GM23338 (cell line): ENCODE measurements at regions not wholly inside any gene's neighbourhood (a gene's known extent, or its start where the extent isn't known, plus 50 kb on each side); places are given as distances from the start of the nearest gene placed in this dataset.

Experiments
- ATAC-seq: fragments of 200-7000 bp; cut with Tn5 transposase; 3 replicates; pipeline ENCODE4 v1.9.1; 2020
- DNase-seq: peaks from one replicate; pipeline ENCODE4 v3.0.0-alpha.2; 2015; ENCODE audit warnings: low spot score
- H2AFZ ChIP-seq: fragments of 200-600 bp; sonication (generic); 2 replicates; pipeline ENCODE4 v1.8.0; 2016; ENCODE audit warnings: antibody characterized with exemption, mild to moderate bottlenecking, moderate library complexity
- H3F3A ChIP-seq: fragments of 200-600 bp; sonication (generic); replicated peaks from 2 replicates; pipeline ENCODE4 v1.8.0; 2017; ENCODE audit warnings: antibody characterized with exemption, mixed run types, low read depth
- H3K27ac ChIP-seq: fragments of 200-600 bp; sonication (generic); 2 replicates; pipeline ENCODE4 v1.6.1; 2016; ENCODE audit warnings: low read depth
- H3K27me3 ChIP-seq: fragments of 200-600 bp; sonication (generic); 2 replicates; pipeline ENCODE4 v1.8.0; 2016; ENCODE audit warnings: mild to moderate bottlenecking, mixed run types, moderate library complexity; ENCODE audit not compliant: insufficient read depth
- H3K36me3 ChIP-seq: fragments of 200-600 bp; sonication (generic); 2 replicates; pipeline ENCODE4 v1.8.0; 2016; ENCODE audit warnings: mild to moderate bottlenecking; ENCODE audit not compliant: insufficient read depth
- H3K4me1 ChIP-seq: fragments of 200-600 bp; sonication (generic); 2 replicates; pipeline ENCODE4 v1.8.0; 2016; ENCODE audit warnings: mild to moderate bottlenecking, moderate library complexity; ENCODE audit not compliant: insufficient read depth
- H3K4me2 ChIP-seq: fragments of 200-600 bp; sonication (generic); 2 replicates; pipeline ENCODE4 v1.7.1; 2017; ENCODE audit warnings: mixed run types
- H3K4me3 ChIP-seq: fragments of 200-600 bp; sonication (generic); 2 replicates; pipeline ENCODE4 v1.6.1; 2016; ENCODE audit warnings: mixed run types
- H3K79me2 ChIP-seq: fragments of 200-600 bp; sonication (generic); replicated peaks from 2 replicates; pipeline ENCODE4 v1.8.0; 2017; ENCODE audit warnings: mild to moderate bottlenecking; ENCODE audit not compliant: insufficient read depth
- H3K9me2 ChIP-seq: fragments of 200-600 bp; sonication (generic); 2 replicates; pipeline ENCODE4 v1.8.0; 2017; ENCODE audit not compliant: insufficient read depth
- H4K20me1 ChIP-seq: fragments of 200-600 bp; sonication (generic); replicated peaks from 2 replicates; pipeline ENCODE4 v1.8.0; 2017; ENCODE audit warnings: mild to moderate bottlenecking; ENCODE audit not compliant: insufficient read depth
- H3K27ac Mint-ChIP-seq: 2 replicates; pipeline ENCODE4 v1.8.0; 2020; ENCODE audit warnings: inconsistent platforms, mild to moderate bottlenecking, moderate library complexity, mixed read lengths
- H3K27me3 Mint-ChIP-seq: 3 replicates; pipeline ENCODE4 v1.8.0; 2022; ENCODE audit warnings: low read depth, mild to moderate bottlenecking, moderate library complexity, mixed read lengths, inconsistent platforms; ENCODE audit not compliant: insufficient read depth, poor library complexity
- H3K36me3 Mint-ChIP-seq: 3 replicates; pipeline ENCODE4 v1.8.0; 2021; ENCODE audit warnings: low read depth, mild to moderate bottlenecking, inconsistent platforms, moderate library complexity, mixed read lengths
- H3K4me1 Mint-ChIP-seq: 3 replicates; pipeline ENCODE4 v1.8.0; 2020; ENCODE audit warnings: mild to moderate bottlenecking, inconsistent platforms, mixed read lengths
- H3K4me3 Mint-ChIP-seq: 3 replicates; pipeline ENCODE4 v1.8.0; 2021; ENCODE audit warnings: moderate library complexity, mild to moderate bottlenecking, inconsistent platforms, mixed read lengths
- H3K9me3 Mint-ChIP-seq: 3 replicates; pipeline ENCODE4 v1.8.0; 2020; ENCODE audit warnings: moderate library complexity, mild to moderate bottlenecking, inconsistent platforms, mixed read lengths
- CREB1 ChIP-seq: fragments of 250-450 bp; sonication (Bioruptor Pico); IDR thresholded peaks from 2 replicates; pipeline ENCODE4 v1.5.0; 2020; ENCODE audit warnings: low read depth, mild to moderate bottlenecking, moderate library complexity
- CTCF ChIP-seq, 2 experiments: fragments of 200-600 bp in 1 of 2; sonication (generic) in 1 of 2; conservative IDR thresholded peaks; 2 replicates each; pipeline versions ENCODE4 v1.5.1 to v1.6.1; 2016 to 2017; ENCODE audit warnings: antibody characterized with exemption in 2 of 2, low read depth in 2 of 2, mild to moderate bottlenecking in 2 of 2, moderate library complexity in 1 of 2
- ETS1 ChIP-seq: IDR thresholded peaks from 2 replicates; pipeline ENCODE4 v1.6.1; 2016; ENCODE audit warnings: antibody characterized with exemption
- EZH2 ChIP-seq: fragments of 200-600 bp; sonication (generic); IDR thresholded peaks from one replicate; pipeline ENCODE4 v1.8.0; 2017; ENCODE audit warnings: antibody characterized with exemption, mild to moderate bottlenecking, low read depth; ENCODE audit not compliant: unreplicated experiment
- EZH2phosphoT487 ChIP-seq: fragments of 200-600 bp; sonication (generic); IDR thresholded peaks from one replicate; pipeline ENCODE4 v1.8.1; 2018; ENCODE audit warnings: antibody characterized with exemption; ENCODE audit not compliant: unreplicated experiment
- JUNB ChIP-seq: IDR thresholded peaks from one replicate; pipeline ENCODE4 v1.6.1; 2016; ENCODE audit warnings: antibody characterized with exemption; ENCODE audit not compliant: unreplicated experiment
- NANOG ChIP-seq: IDR thresholded peaks from 2 replicates; pipeline ENCODE4 v1.6.1; 2016; ENCODE audit warnings: antibody characterized with exemption, borderline replicate concordance
- POLR2AphosphoS5 ChIP-seq: IDR thresholded peaks from 2 replicates; pipeline ENCODE4 v1.6.1; 2016; ENCODE audit warnings: antibody characterized with exemption, low read depth
- STAT1 ChIP-seq: IDR thresholded peaks from one replicate; pipeline ENCODE4 v1.6.1; 2016; ENCODE audit warnings: antibody characterized with exemption; ENCODE audit not compliant: unreplicated experiment
- ZNF114 ChIP-seq: fragments of 250-450 bp; sonication (Bioruptor Pico); IDR thresholded peaks from 2 replicates; pipeline ENCODE4 v1.5.0; 2020; ENCODE audit warnings: mild to moderate bottlenecking, moderate library complexity
- ZNF331 ChIP-seq: fragments of 250-450 bp; sonication (Bioruptor Pico); IDR thresholded peaks from 2 replicates; pipeline ENCODE4 v1.5.0; 2020; ENCODE audit warnings: low read depth, mild to moderate bottlenecking, moderate library complexity
- ZNF462 ChIP-seq: fragments of 250-450 bp; sonication (Bioruptor Pico); IDR thresholded peaks from 2 replicates; pipeline ENCODE4 v1.5.0; 2020; ENCODE audit warnings: mild to moderate bottlenecking, moderate library complexity
- TF ChIP-seq, protein P1 (sequence below): IDR thresholded peaks from one replicate; pipeline ENCODE4 v1.6.1; 2018; ENCODE audit warnings: antibody characterized with exemption; ENCODE audit not compliant: unreplicated experiment

GRCh38 chr14:44612002-44612401 is 104.9 kb upstream of the FSCB start:
- Mint-ChIP-seq H3K27me3 (no peaks in the 10 kb centered on the region), H3K36me3 (no peaks in the 10 kb centered on the region), H3K4me3 (no peak overlapping the region), H3K27ac (no peak overlapping the region), H3K4me1 (no peaks in the 10 kb centered on the region), H3K9me3 (no peaks in the 10 kb centered on the region)
- Histone ChIP-seq H4K20me1 (no peaks in the 10 kb centered on the region), H3K27ac (no peak overlapping the region), H3F3A (no peaks in the 10 kb centered on the region), H3K4me1 (no peaks in the 10 kb centered on the region), H3K9me2 (no peaks in the 10 kb centered on the region; the same call in 1 of the 2 replicates), H3K79me2 (no peaks in the 10 kb centered on the region), H2AFZ (no peak overlapping the region), H3K4me3 (no peak overlapping the region), H3K36me3 (no peaks in the 10 kb centered on the region), H3K4me2 (no peak overlapping the region), H3K27me3 (no peaks in the 10 kb centered on the region)
- ATAC-seq: no peak
- TF ChIP-seq CREB1 (CRISPR knock-in tag) (no peak), POLR2AphosphoS5 (no peak), ZNF462 (CRISPR knock-in tag) (no peak), EZH2 (no peak), JUNB (no peak), NANOG (no peak), CTCF (conservative IDR thresholded peaks at IDR 0.05; ENCODE audit: low read depth in 2 of 2) (no peak), ZNF331 (CRISPR knock-in tag) (no peak), STAT1 (no peak), ZNF114 (no peak), EZH2phosphoT487 (no peak), ETS1 (no peak)
- TF ChIP-seq, protein P1, sequence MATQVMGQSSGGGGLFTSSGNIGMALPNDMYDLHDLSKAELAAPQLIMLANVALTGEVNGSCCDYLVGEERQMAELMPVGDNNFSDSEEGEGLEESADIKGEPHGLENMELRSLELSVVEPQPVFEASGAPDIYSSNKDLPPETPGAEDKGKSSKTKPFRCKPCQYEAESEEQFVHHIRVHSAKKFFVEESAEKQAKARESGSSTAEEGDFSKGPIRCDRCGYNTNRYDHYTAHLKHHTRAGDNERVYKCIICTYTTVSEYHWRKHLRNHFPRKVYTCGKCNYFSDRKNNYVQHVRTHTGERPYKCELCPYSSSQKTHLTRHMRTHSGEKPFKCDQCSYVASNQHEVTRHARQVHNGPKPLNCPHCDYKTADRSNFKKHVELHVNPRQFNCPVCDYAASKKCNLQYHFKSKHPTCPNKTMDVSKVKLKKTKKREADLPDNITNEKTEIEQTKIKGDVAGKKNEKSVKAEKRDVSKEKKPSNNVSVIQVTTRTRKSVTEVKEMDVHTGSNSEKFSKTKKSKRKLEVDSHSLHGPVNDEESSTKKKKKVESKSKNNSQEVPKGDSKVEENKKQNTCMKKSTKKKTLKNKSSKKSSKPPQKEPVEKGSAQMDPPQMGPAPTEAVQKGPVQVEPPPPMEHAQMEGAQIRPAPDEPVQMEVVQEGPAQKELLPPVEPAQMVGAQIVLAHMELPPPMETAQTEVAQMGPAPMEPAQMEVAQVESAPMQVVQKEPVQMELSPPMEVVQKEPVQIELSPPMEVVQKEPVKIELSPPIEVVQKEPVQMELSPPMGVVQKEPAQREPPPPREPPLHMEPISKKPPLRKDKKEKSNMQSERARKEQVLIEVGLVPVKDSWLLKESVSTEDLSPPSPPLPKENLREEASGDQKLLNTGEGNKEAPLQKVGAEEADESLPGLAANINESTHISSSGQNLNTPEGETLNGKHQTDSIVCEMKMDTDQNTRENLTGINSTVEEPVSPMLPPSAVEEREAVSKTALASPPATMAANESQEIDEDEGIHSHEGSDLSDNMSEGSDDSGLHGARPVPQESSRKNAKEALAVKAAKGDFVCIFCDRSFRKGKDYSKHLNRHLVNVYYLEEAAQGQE: no peak
- no peak for DNase-seq
